ENCODE measurements at regions not wholly inside any gene's neighbourhood (a gene's known extent, or its start where the extent isn't known, plus 50 kb on each side); places are given as distances from the start of the nearest gene placed in this dataset.
A peak's percentile ranks its signal among the peaks of the same experiment; 100 is the strongest.

DNA sequence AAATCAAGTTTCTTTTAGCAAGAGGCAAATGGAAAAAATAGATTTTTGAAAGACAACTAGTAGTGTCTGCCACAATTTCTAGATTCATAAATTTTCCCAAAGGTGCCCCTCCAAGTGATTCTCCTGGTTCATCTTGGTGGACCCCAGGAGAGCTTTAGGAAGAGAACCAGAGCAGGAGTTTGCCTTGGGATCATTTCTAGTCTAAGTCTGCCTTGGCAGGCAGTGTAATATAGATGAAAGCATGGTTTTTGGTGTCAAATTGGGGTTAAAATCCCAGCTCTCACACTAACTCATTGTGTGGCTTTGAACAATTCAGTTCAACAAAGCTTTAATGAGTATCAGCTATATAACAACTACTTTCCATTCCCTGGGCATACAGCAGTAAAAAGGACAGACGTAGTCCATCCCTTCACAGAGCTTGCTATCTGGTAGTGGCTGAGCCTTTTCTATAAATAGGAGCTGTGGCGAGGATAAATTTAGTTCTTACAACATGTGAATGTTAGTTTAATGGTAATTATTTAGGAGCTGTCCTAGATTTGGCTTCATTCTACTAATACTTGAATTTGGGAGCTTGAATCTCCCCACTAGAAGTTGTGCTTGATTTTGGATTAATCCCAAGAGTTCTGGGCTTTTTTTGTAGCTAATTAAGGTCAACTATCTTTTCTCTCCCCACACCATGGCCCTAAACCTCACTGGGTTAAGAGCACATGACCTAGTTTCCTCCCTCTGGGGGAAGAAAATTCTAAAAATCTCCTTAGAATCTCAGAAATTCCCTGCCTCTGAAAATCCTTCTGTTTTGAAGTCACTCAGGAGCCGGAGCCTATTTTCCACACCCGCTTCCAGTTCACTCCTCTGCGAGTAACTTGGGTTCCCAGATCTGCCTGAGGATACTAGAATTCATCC, 197.8 kb downstream of the PCSK1 start:
- Mint-ChIP-seq H3K4me1 (no peaks in the 10 kb centered on the region), H3K4me3 (no peak overlapping the region), H3K27ac (no peak overlapping the region), H3K27me3 (no peaks in the 10 kb centered on the region), H3K36me3 (no peaks in the 10 kb centered on the region), H3K9me3 (no peaks in the 10 kb centered on the region)
- no peak for DNase-seq
- ATAC-seq (replicated peaks) = no peak

- H3K9me3 Mint-ChIP-seq = peaks cover 0 to 1% of the 10 kb centered on the region in 2 donors
- no peaks in the 10 kb centered on the region for H3K36me3 Mint-ChIP-seq
- no peaks in the 10 kb centered on the region for H3K4me1 Mint-ChIP-seq
- ATAC-seq (replicated peaks) (no peak), DNase-seq (no peak)
- H3K27ac Mint-ChIP-seq = no peak overlapping the region
- H3K4me3 Mint-ChIP-seq = no peak overlapping the region
- peaks cover 0 to 5% of the 10 kb centered on the region in 2 donors for H3K27me3 Mint-ChIP-seq
These were observed 200.4 kb downstream of the PCSK1 start for GRCh38 chr5:96232602-96233001.

DNA sequence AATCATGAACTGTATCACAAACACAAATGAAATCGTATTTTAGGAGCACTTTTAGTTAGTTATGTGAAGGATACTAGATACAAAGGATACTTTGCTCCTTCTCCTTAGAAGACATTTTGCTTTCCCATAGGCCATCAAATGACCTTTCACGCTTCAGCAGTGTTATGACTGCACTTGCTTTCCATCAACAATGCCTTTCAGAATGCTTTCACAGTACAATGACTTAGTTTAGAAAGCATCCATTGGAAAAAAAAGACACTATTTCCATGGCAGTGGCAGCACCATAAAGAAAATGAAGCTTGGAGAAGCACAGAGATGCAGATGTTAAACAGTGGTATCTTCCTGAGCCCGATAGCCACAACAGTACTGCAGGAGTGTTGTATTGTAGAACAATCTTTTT, 203.9 kb downstream of the PCSK1 start:
- no peak for ATAC-seq (replicated peaks)
- DNase-seq = no peak
- H3K36me3 Mint-ChIP-seq = no peaks in the 10 kb centered on the region
- H3K4me3 Mint-ChIP-seq = no peak overlapping the region
- H3K27me3 Mint-ChIP-seq = peaks cover 0 to 11% of the 10 kb centered on the region in 2 donors
- H3K9me3 Mint-ChIP-seq = peaks cover 0 to 1% of the 10 kb centered on the region in 2 donors
- H3K4me1 Mint-ChIP-seq = no peaks in the 10 kb centered on the region
- no peak overlapping the region for H3K27ac Mint-ChIP-seq

- H3K36me3 Mint-ChIP-seq = no peaks in the 10 kb centered on the region
These were observed 204.6 kb downstream of the PCSK1 start for GRCh38 chr5:96228408-96228807.

GRCh38 chr5:96227957-96228356, 205.1 kb downstream of the PCSK1 start:
- no peaks in the 10 kb centered on the region for H3K4me1 Mint-ChIP-seq
- H3K27ac Mint-ChIP-seq = no peak overlapping the region
- no peaks in the 10 kb centered on the region for H3K36me3 Mint-ChIP-seq
- DNase-seq (no peak), ATAC-seq (replicated peaks) (no peak)
- H3K9me3 Mint-ChIP-seq = peaks cover 1 to 2% of the 10 kb centered on the region in 2 donors
- H3K4me3 Mint-ChIP-seq = no peak overlapping the region
- H3K27me3 Mint-ChIP-seq = peaks cover 0 to 12% of the 10 kb centered on the region in 2 donors

More at GRCh38 chr5:96228408-96228807, 204.6 kb downstream of the PCSK1 start:
- ATAC-seq (replicated peaks) (no peak), DNase-seq (no peak)
- peaks cover 0 to 1% of the 10 kb centered on the region in 2 donors for H3K9me3 Mint-ChIP-seq
- no peak overlapping the region for H3K4me3 Mint-ChIP-seq
- no peaks in the 10 kb centered on the region for H3K4me1 Mint-ChIP-seq
- H3K27ac Mint-ChIP-seq = no peak overlapping the region
- H3K27me3 Mint-ChIP-seq = peaks cover 0 to 11% of the 10 kb centered on the region in 2 donors

- Mint-ChIP-seq H3K9me3 (peaks cover 4 to 7% of the 10 kb centered on the region in 2 donors), H3K4me3 (no peak overlapping the region), H3K27ac (no peak overlapping the region), H3K27me3 (peaks cover 0 to 15% of the 10 kb centered on the region in 2 donors), H3K36me3 (no peaks in the 10 kb centered on the region), H3K4me1 (no peaks in the 10 kb centered on the region)
- DNase-seq = no peak
- no peak for ATAC-seq (replicated peaks)
These were observed 206.0 kb downstream of the PCSK1 start for GRCh38 chr5:96226941-96227552.

DNA sequence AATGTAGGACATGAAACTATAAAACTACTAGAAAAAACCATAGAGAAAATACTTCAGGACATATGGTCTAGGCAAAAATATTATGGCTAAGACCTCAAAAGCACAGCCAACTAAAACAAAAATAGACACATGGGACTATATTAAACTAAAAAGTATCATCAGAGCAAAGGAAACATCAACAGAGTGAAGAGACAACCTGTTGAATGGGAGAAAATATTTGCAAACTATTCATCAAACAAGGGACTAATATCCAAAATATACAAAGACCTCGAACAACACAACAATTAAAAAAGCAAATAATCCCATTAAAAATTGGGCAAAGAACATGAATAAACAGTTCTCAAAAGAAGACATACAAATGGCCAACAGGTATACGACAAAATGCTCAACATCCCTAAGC, 210.9 kb downstream of the PCSK1 start:
- H3K4me1 Mint-ChIP-seq = no peaks in the 10 kb centered on the region
- H3K4me3 Mint-ChIP-seq = no peak overlapping the region
- H3K27ac Mint-ChIP-seq = no peak overlapping the region
- H3K27me3 Mint-ChIP-seq = peaks cover 0 to 5% of the 10 kb centered on the region in 2 donors
- ATAC-seq (replicated peaks) (no peak), DNase-seq (no peak)
- H3K9me3 Mint-ChIP-seq = peaks cover 4 to 8% of the 10 kb centered on the region in 2 donors
- H3K36me3 Mint-ChIP-seq = no peaks in the 10 kb centered on the region

DNA sequence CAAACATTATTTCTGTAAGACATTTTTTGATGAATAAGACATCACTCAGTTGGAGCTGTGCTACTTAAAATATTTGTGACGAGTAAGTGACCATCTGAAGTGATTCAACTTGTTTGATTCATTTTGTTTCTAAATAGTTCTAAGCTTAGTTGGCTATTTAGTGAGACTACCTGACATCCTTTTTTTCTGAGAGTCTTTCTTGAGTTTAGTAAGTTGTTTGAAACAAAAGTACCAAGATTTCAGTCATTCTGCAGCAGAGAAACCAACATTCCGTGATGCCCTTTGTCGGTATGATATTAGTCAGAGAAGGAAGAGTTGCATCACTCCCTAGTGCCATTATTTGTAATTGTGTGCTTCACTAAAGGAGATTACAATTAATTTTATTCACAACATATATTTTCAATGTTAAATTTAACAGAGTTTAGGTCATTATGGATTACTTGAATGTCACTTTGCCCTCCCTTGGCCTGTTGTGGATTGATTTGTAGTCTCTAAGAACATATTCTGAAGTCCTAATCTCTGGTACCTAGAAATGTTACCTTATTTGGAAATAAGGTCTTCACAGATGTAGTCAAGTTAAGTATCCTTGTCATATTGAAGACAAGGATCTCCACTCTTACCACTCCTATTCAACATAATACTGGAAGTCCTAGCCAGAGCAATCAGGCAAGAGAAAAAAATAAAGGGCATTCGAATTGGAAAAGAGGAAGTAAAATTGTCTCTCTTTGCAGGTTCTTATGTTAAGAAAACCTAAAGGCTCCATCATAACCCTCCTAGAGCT, 212.2 kb downstream of the PCSK1 start:
- DNase-seq = no peak
- H3K4me1 Mint-ChIP-seq = no peaks in the 10 kb centered on the region
- H3K4me3 Mint-ChIP-seq = no peak overlapping the region
- H3K9me3 Mint-ChIP-seq = peaks cover 4 to 8% of the 10 kb centered on the region in 2 donors
- ATAC-seq (replicated peaks) = peak in 1 of 2 donors; percentile 51
- H3K36me3 Mint-ChIP-seq = no peaks in the 10 kb centered on the region
- H3K27ac Mint-ChIP-seq = no peak overlapping the region
- H3K27me3 Mint-ChIP-seq = peaks cover 0 to 4% of the 10 kb centered on the region in 2 donors

GRCh38 chr5:96219580-96220281, 213.3 kb downstream of the PCSK1 start:
- no peak for ATAC-seq (replicated peaks)
- H3K36me3 Mint-ChIP-seq = no peaks in the 10 kb centered on the region
- H3K27ac Mint-ChIP-seq = no peak overlapping the region
- no peak for DNase-seq
- no peaks in the 10 kb centered on the region for H3K4me1 Mint-ChIP-seq
- H3K9me3 Mint-ChIP-seq = peaks cover 4 to 8% of the 10 kb centered on the region in 2 donors
- no peak overlapping the region for H3K4me3 Mint-ChIP-seq
- peaks cover 0 to 4% of the 10 kb centered on the region in 2 donors for H3K27me3 Mint-ChIP-seq

GRCh38 chr5:96218653-96219052, 214.4 kb downstream of the PCSK1 start:
- no peak for ATAC-seq (replicated peaks)
- H3K4me3 Mint-ChIP-seq = no peak overlapping the region
- peaks cover 4 to 8% of the 10 kb centered on the region in 2 donors for H3K9me3 Mint-ChIP-seq
- no peaks in the 10 kb centered on the region for H3K36me3 Mint-ChIP-seq
- peaks cover 0 to 4% of the 10 kb centered on the region in 2 donors for H3K27me3 Mint-ChIP-seq
- no peaks in the 10 kb centered on the region for H3K4me1 Mint-ChIP-seq
- H3K27ac Mint-ChIP-seq = no peak overlapping the region
- DNase-seq = no peak

DNA sequence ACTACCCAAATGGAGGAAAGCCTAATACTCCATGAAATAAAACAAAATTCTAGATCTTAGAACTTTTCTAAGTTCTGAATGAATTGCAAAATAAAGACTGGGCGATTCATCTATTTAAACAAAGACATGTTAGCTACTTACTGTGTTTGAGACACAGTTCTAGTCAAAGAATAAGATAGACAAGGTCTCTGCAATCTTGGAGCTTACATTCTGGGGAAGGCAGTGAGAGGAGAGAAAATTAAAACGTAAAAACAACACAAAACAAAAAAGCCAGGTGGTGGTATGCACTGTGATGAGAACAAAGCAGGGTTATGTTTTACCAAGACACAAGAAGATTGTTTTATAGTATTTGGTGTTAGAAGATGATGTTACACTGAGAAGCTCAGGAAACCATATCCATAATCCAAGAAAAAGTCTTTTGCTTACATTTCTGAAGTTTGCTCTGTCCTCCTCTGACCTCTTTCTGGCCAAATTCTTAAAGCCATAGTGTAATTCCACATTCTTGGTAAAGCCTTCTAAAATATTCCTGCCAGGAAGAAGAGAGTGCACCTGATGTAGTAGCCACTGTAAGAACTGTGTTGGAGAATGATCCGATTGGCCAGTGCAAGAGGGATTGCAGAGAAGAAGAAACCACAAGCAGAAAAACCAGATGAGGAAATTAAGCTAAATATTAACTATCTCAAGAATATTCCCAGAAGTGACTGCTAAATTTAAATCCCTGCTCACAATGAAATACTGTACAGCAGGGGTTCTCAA, 218.4 kb downstream of the PCSK1 start:
- no peaks in the 10 kb centered on the region for H3K27me3 Mint-ChIP-seq
- no peak overlapping the region for H3K4me3 Mint-ChIP-seq
- H3K27ac Mint-ChIP-seq = no peak overlapping the region
- peaks cover 2 to 4% of the 10 kb centered on the region in 2 donors for H3K9me3 Mint-ChIP-seq
- no peaks in the 10 kb centered on the region for H3K36me3 Mint-ChIP-seq
- ATAC-seq (replicated peaks) (no peak), DNase-seq (no peak)
- no peaks in the 10 kb centered on the region for H3K4me1 Mint-ChIP-seq

- Mint-ChIP-seq H3K9me3 (peaks cover 25 to 31% of the 10 kb centered on the region in 2 donors), H3K36me3 (peaks cover 7 to 12% of the 10 kb centered on the region in 2 donors), H3K4me3 (no peak overlapping the region), H3K27ac (no peak overlapping the region), H3K4me1 (no peaks in the 10 kb centered on the region), H3K27me3 (no peaks in the 10 kb centered on the region)
- DNase-seq = no peak
- ATAC-seq (replicated peaks) = no peak
These were observed 223.2 kb downstream of the PCSK1 start for GRCh38 chr5:96209829-96210228.

DNA sequence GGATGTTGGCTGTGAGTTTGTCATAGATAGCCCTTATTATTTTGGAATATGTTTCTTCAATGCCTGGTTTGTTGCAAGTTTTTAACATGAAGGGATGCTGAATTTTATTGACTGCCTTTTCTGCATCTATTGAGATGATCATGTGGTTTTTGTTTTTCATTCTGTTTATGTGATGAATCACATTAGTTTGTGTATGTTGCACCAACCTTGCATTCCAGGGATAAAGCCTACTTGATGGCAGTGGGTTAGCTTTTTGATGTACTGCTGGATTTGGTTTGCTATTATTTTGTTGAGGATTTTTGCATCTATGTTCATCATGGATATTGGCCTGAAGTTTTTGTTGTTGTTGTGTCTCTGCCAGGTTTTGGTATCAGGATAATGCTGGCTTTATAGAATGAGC, 225.6 kb downstream of the PCSK1 start:
- peaks cover 7 to 12% of the 10 kb centered on the region in 2 donors for H3K36me3 Mint-ChIP-seq
- H3K27me3 Mint-ChIP-seq = no peaks in the 10 kb centered on the region
- DNase-seq = no peak
- no peak overlapping the region for H3K27ac Mint-ChIP-seq
- no peak for ATAC-seq (replicated peaks)
- H3K4me1 Mint-ChIP-seq = no peaks in the 10 kb centered on the region
- H3K9me3 Mint-ChIP-seq = peaks cover 25 to 31% of the 10 kb centered on the region in 2 donors
- no peak overlapping the region for H3K4me3 Mint-ChIP-seq

Measured in stimulated activated naive B cell treated with anti-CD40 and anti-IgM and Interleukin-4, amounts not matched to agents 10 μg/mL and 1 μg/mL and 100 μg/mL, for 72 hours (primary cell).